Activated effector memory CD4-positive, alpha-beta T cell treated with Interleukin-2 at 50 U/mL for 16 hours (primary cell): ENCODE measurements at regions not wholly inside any gene's neighbourhood (a gene's known extent, or its start where the extent isn't known, plus 50 kb on each side); places are given as distances from the start of the nearest gene placed in this dataset.
"Not testable (repeated sequence)": the region's sequence is repeated elsewhere in the genome, so short reads cannot be mapped to it uniquely, and the experiment has no call there.

Source experiments
- DNase-seq: peaks from one replicate; pipeline ENCODE4 v3.0.0-alpha.2; 2020

DNA sequence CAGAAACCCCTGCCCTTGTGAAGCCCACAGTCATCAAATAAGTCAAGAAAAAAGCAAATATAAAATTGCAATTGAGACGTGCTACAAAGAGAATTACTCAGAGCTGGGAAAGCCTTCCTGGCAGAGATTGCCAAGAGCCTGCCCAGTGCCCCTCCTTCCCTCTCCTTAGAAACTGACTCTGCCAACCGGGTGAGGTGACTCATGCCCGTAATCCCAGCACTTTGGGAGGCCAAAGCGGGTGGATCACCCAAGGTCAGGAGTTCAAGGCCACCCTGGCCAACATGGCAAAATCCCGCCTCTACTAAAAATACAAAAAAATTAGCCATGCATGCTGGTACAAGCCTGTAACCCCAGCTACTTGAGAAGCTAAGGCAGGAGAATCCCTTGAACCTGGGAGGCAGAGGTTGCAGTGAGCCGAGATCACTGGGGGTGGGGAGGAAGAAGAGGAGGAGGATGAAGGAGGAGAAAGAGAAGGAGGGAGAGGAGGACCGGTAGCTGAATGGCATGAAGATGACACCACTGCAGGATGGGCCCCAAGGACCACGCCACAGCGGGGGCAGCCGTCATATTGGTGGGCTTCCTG lies 76.1 kb upstream of the RTL6 start:
- no peak for DNase-seq

DNA sequence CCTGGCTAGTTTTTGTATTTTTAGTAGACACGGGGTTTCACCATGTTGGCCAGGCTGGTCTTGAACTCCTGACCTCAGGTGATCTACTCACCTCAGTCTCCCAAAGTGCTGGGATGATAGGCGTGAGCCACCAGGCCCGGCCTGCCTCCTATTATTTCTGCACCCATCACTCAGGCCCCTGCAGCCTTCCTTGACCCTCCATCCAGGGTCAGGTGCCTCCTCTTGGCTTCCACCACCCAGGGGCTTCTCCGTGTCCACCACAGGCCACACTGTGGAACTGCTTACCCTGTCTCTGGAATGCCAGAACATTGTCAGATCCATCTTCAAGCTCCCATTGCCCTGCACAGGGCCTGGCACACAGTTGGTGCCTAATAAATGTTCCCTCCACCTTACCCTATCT lies 75.4 kb upstream of the RTL6 start:
- no peak for DNase-seq

DNA sequence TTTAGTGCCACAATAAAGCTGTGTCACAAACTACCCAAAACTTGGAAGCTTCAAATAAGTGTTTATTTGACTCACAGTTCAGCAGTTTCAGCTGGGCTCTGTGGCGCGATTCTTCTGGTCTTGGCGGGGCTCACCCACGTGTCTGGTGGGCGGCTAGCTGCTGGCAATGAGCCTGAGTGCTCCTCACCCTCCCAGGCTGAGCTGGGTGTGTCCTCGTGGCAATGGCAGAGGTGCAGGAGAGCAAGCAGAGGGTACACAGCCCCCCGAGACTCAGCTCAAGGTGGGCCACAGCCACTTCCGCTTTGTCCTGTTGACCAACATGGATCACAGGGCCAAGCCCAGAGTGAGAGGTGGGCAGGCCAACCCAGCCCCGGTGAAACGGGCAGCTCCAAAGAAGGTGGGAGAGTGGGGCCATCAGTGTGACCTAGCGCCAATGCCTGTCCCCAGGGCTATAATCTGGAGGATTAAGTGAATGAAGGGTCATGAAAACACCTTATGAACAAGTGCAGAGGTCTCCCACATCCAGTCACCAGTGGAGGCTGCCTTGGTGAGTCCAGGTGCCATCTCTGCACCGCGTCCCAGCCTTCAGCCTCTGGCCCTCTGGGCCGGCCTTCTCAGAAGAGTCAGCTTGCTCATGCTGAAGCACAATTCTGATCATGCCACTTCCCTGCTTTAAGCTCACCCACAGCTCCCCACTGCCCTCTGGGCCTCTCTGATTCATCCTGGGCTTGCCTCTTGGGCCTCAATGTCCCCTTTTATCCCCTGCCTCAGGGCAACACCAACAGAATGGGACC lies 74.6 kb upstream of the RTL6 start:
- no peak for DNase-seq

DNA sequence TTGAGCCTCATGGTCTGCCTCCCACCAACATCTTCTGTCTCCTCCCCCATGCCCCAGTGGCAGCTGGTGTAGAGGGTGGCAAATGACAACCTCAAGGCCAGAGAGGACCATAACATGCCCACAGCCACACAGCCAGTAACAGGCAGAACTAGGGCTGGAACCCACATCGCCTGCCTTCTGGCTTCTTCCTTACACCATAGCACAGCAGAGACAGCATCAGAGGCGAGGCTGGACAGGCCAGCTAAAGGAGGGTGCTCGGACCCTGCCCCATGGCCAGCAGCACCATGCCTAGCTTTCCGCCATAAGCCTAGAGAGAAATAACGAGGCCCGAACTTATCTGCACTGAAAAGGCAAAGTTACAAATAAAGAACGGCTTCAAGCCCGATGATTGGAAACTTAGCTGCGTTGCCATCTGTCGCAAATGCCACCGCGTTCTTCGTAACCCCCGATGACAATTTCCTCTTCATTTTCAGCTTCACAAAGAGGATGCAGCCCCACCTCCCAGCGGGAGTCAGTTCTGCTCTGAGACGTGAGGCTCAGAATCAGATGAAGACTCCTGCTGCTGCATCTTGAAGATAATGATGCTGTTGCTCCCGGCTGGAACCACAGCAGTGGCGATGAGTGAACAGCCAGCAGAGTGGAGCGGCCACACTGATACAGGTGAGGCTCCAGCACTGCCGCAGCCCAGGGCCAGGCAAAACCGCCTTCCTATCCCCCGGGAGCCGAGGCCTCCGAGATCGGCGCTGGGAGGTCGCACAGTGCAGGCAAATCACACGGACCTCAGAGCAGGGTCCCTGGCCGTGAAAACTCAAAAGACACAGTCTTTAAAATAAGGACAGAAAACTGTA lies 73.8 kb upstream of the RTL6 start:
- no peak for DNase-seq

DNA sequence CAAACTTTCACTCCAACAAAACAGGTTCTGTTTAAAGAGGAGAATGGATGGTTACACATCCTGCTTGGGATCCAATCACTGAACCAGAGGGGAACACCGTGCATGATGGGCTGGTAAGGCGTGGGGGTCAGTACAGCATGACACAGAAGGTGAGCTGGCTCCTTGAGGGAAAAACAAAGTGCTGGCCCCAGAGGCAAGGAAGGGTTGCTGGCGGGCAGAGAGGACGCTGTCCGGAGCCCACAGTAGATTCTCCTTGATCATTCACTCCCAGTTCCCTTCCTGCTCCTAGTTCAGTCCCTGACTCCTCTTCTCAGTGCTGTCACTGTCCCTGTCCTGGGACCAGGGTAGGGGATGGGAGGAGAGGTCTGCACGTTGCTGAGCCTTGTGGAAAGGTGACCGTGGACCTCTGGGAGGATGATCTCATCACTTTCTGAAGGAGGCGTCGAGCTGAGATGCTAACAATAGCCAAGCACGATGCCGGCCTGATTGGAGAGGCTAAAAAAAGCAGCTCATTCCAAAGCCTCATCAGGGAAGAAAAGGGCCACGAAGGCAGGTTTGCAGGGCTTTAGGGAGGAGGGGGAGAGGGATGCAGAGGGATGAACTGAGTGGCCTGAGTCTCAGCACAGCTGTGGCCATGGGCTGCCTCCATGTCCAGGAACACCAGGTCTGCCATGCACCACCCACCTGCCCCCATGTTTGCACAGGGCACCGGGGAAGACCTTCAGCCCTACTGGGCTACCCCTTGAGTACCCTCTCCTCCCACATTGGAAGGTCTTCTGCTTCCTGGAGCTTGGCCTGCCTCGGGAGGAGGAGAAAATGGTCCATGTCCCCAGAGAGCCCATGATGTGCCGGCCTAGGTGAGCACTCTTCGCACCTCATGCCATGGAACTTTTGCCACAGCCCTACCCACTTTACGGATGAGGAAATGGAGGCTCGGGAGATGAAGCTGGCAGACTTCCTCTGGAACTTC lies 72.7 kb upstream of the RTL6 start:
- no peak for DNase-seq

DNA sequence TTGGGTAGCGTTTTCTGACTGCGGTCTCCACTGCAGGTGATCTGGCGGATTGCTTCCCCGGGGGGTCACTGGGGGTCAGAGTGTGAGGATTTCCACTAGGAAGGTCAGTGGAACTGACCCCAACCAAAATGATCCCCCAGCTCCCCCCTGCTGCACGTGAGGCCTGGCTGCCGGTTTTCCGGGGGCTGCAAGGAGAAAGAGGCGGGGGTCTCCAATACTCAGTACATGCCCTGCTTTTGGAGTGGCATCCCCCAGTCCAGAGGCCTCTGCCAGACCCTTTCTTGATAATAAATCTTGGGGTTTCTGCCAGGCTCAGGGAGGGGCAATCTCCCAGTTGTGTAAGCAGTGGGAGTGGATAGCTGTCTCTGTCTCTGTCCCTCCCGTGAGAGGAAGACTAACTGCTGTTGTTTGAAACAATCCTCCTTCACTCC lies 71.5 kb upstream of the RTL6 start:
- DNase-seq, result no peak

DNA sequence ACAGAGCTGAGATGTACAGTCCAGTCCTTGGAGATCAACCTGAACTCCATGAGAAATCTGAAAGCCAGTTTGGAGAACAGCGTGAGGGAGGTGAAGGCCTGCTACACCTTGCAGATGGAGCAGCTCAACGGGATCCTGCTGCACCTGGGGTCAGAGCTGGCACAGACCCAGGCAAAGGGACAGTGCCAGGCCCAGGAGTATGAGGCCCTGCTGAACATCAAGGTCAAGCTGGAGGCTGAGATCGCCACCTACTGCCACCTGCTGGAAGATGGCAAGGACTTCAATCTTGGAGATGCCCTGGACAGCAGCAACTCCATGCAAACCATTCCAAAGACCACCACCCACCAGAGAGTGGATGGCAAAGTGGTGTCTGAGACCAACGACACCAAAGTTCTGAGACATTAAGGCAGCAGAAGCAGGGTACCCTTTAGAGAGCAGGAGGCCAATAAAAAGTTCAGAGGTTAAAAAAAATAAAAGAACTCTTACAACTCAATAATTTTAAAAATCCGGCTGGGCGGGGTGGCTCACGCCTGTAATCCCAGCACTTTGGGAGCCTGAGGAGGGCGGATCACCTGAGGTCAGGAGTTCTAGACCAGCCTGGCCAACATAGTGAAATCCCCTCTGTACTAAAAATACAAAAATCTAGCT lies 69.9 kb upstream of the RTL6 start:
- peak; percentile 33 for DNase-seq

DNA sequence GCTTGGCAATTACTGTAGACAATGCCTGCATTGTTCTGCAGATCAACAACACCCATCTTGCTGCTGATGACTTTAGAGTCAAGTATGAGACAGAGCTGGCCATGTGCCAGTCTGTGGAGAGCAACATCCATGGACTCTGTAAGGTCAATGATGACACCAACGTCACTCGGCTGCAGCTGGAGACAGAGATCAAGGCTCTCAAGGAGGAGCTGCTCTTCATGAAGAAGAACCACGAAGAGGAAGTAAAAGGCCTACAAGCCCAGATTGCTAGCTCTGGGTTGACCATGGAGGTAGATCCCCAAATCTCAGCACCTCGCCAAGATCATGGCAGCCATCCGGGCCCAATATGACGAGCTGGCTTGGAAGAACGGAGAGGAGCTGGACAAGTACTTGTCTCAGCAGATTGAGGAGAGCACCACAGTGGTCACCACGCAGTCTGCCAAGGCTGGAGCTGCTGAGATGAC lies 69.4 kb upstream of the RTL6 start:
- not testable (repeated sequence) for DNase-seq

DNA sequence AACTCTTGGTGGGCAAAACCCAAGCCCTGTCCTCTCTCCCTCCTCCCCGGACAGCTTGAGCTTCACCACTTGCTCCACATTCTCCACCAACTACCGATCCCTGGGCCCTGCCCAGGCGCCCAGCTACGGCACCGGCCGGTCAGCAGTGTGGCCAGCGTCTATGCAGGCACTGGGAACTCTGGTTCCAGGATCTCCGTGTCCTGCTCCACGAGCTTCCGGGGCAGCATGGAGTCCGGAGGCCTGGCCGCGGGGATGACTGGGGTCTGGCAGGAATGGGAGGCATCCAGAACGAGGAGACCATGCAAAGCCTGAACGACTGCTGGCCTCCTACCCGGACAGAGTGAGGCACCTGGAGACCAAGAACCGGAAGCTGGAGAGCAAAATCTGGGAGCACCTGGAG lies 68.9 kb upstream of the RTL6 start:
- DNase-seq, result no peak

DNA sequence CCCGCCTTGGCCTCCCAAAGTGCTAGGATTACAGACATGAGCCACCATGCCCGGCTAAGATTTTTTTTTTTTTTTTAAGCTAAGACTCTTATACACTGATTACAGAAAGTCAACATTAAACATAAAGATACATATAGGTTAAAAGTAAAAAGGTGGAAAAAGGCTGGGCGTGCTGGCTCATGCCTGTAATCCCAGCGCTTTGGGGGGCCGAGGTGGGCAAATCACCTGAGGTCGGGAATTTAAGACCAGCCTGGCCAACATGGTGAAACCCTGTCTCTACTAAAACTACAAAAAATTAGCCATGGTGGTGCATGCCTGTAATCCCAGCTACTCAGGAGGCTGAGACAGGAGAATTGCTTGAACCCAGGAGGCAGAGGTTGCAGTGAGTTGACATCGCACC lies 64.6 kb upstream of the RTL6 start:
- DNase-seq, result not testable (repeated sequence)

DNA sequence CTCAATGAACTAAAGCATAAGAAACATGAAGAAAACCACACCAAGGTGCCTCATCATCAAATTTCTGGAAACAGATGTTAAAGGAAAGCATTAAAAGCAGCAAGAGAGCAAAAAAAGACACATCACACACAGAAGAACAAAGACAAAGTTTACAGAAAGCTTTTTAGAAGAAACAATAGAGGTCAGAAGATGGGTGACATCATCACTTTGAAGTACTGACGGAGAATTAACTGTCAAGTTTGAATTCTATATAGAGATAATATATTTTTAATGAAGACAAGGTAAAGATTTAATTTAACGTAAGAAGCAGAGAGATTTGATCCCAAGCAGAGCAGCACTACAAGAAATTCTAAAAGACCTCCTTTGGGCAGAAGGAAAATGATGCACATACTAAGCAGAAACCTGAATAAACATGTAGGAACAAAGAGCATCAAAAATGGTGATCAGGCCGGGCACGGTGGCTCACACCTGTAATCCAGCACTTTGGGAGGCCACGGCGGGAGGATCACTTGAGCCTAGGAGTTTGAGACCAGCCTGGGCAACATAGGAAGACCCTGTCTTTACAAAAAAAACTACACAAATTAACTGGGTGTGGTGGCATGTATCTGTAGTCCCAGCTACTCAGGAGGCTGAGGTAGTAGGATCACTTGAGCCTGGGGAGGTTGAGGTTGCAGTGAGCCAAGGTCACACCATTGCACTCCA lies 63.3 kb upstream of the RTL6 start:
- no peak for DNase-seq

DNA sequence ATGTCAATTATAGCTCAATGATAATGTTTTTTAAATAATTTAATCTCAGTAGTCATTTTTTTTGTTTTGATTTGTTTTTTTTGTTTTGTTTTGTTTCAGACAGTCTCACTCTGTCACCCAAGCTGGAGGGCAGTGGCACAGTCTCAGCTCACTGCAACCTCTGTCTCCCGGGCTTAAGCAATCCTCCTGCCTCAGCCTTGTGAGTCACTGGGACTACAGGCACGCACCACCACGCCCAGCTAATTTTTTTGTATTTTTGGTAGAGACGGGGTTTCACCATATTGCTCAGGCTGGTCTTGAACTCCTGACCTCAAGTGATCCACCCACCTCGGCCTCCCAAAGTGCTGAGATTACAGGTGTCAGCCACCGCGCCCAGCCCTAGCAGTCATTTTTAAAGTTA lies 60.6 kb upstream of the RTL6 start:
- not testable (repeated sequence) for DNase-seq

DNA sequence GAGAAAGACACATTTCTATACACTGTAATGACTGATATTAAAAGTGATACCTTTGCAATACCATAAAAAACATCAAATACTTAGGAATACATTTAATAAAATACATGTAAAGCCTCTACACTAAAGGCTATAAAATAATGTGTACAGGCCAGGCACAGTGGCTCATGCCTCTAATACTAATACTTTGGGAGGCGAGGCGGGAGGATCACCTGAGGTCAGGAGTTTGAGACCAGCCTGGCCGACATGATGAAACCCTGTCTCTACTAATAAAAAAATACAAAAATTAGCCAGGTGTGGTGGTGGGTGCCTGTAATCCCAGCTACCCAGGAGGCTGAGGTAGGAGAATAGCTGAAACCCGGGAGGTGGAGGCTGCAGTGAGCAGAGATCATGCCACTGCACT lies 59.8 kb upstream of the RTL6 start:
- DNase-seq, result not testable (repeated sequence)

DNA sequence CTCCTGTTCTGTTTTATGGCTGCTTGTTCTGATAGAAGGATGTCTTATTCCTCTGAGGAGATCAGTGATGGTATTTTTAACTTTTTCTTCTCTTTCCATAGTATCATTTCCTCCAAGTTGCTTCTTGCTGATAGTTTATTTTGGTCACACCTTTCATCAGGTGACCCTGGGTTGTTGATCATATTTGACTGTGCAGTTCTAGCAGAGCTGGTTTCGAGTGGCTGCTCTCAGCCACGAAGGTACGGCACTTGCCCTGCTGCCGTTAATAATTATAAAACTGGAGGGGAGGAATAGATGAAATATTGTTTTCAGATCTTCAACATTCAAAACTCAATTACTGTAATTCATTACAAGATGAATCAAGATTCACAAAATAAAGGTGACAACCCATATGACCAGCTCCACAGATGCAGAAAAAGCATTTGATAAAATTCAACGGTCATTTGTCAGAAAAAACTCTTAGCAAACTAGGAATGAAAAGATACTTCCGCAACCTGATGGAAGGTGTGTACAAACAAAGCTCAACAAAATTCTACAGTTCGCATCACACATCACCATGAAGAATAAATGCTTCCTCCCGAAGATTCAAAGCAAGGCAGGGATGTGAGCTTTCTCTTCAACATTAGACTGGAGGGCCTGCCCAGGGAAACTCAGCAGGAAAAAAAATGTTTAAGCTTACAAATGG lies 59.2 kb upstream of the RTL6 start:
- no peak for DNase-seq

DNA sequence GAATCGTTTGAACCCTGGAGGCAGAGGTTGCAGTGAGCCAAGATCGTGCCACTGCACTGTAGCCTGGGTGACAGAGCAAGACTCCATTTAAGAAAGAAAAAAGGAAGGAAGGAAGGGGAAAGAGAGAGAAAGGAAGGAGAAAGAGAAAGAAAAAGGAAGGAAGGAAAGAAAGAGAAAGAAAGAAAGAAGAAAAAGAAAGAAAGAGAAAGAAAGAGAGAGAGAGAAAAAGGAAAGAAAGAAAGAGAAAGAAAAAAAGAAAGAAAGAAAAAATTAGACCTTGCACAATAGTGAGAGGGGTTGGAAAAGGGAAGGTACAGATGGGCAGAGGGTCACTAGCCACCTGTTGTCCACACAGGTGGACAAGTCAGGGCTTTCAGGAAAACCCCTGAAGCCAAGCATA lies 57.6 kb upstream of the RTL6 start:
- no peak for DNase-seq

DNA sequence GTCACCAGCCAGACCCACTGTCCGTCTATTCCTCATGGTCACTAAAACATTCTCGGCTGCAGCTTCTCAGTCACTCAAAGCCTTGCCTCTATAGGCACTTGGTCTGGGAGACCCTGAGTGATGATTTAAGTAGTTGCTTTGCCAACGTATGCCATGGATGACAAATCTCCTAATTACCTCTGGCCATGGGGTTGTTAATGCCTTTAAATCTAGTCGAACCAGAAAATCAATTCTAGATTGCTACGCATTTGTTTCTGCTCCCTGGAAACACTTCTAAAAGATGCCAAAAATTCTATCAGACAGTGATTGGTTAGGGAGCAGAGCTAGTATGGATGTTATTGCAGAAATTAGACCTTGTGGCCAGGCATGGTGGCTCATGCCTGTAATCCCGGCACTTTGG lies 57.0 kb upstream of the RTL6 start:
- DNase-seq, result no peak

DNA sequence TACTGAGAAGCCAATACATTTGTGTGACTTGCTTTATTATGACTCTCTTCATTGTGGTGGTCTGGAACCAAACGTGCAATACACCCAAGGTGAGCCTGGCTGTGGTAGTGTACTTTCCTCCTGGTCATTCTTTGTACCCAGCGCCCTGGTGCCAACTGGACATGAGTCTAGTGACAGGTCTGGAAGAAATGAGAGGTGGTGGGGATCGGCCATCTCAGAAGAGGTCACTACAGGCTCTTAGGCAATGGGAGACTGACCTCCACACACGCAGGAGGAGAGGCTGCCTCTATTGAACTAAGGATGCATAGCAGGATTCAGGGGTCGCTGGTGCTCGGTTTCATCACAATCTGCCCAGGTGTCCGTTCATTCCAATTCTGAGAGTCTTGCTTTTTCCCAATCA lies 56.4 kb upstream of the RTL6 start:
- no peak for DNase-seq

DNA sequence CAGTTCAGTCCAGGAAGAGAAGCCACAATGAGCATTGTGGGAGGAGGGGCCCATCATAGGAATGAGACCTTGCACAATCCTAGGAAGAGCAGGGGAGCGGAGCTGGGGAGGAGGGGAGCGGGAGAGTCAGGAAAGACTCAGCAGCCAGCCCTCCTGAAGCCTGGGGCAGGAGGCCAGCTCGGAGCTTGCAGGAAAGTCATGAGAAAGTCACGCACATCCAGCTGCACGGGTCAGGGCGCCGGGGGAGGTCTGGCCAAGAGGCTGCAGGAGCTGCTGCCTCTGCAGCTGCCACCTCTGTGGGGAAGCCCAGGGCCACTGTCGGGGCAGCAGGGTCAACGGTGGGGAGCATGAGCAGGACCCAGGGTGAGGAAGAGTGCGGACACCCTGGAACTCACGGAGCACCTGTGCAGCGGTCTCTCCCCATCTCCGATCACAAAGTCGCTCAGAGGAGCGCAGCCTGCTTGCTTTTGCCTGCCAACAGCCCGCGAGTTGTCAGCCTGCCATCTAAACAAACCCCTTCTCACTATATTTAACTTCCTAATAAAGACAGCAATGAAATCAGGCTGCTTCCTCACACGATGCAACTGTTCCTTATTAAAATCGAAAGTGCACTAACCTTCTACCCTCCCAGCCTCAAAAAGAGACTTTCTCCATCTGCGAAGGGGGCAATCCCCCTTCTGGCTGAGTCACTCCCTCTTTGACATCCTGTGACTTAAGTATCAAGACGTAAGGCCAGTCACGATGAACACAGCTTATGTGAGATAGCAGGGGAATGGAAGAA lies 52.9 kb upstream of the RTL6 start:
- no peak for DNase-seq

DNA sequence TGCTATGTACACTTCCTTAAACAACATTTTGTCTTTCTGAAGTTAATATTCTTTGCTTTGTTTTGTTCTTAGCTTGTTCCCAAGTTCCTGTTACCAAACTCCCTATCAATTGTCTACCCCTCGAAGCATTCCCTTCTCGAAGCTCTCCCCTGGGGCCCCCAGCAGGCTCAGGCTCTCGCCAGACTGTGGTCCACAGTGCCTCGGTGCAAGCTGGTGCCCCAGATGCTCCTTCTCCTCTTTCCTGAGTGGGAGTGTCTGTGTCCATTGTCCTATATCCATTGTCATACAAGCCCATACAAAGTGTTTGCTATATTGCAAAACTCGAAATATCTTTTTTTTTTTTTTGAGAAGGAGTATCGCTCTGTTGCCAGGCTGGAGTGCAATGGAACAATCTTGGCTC lies 51.7 kb upstream of the RTL6 start:
- DNase-seq, result no peak

DNA sequence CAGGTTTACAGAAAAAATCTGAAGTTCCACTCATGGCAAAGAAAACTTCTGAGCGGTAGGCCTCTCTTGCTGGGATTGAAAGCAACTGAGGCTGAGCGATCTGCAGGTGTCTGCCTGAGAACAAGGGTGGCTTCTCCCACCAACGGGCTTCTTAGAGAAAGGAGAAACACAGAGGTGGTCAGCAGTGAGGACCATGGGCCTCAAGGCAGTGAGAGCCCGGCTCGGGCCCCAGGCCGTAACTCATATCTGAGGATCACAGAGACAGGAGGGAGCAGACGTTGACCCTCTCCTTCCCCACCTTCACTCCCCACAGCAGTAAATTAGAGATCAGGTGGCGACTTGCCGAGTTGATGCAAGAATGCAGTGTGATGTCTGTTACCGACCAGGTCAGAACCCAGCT lies 50.9 kb upstream of the RTL6 start:
- DNase-seq, result no peak
